H9 (cell line): ENCODE measurements at regions not wholly inside any gene's neighbourhood (a gene's known extent, or its start where the extent isn't known, plus 50 kb on each side); places are given as distances from the start of the nearest gene placed in this dataset.

ENCODE experiments used
- DNase-seq: peaks from one replicate; pipeline ENCODE4 v3.0.0-alpha.2; 2017
- H2AFZ ChIP-seq: one replicate; pipeline ENCODE4 v1.6.1; 2013; ENCODE audit warnings: mild to moderate bottlenecking, low read length, control low read depth, moderate library complexity
- H2AK5ac ChIP-seq: 2 replicates; pipeline ENCODE4 v1.6.1; 2013; ENCODE audit warnings: low read length, control low read depth, mixed read lengths; ENCODE audit not compliant: insufficient read length
- H2BK120ac ChIP-seq: one replicate; pipeline ENCODE4 v1.6.1; 2013; ENCODE audit warnings: low read depth, mild to moderate bottlenecking, low read length, control low read depth, inconsistent platforms; ENCODE audit not compliant: poor library complexity, severe bottlenecking
- H2BK12ac ChIP-seq: 2 replicates; pipeline ENCODE4 v1.6.1; 2013; ENCODE audit warnings: low read length, control low read depth, mixed read lengths, low read depth; ENCODE audit not compliant: insufficient read length
- H2BK15ac ChIP-seq: 2 replicates; pipeline ENCODE4 v1.6.1; 2013; ENCODE audit warnings: low read depth, low read length, control low read depth
- H2BK20ac ChIP-seq: one replicate; pipeline ENCODE4 v1.6.1; 2013; ENCODE audit warnings: low read depth, mild to moderate bottlenecking, low read length, control low read depth, inconsistent platforms; ENCODE audit not compliant: poor library complexity, severe bottlenecking
- H2BK5ac ChIP-seq: 2 replicates; pipeline ENCODE4 v1.6.1; 2013; ENCODE audit warnings: low read length, control low read depth, mixed read lengths; ENCODE audit not compliant: insufficient read length
- H3K14ac ChIP-seq: 2 replicates; pipeline ENCODE4 v1.6.1; 2013; ENCODE audit warnings: low read length, control low read depth; ENCODE audit not compliant: insufficient read depth
- H3K18ac ChIP-seq: 2 replicates; pipeline ENCODE4 v1.6.1; 2013; ENCODE audit warnings: low read depth, mild to moderate bottlenecking, mixed read lengths, low read length, control low read depth; ENCODE audit not compliant: insufficient read length
- H3K23ac ChIP-seq: 2 replicates; pipeline ENCODE4 v1.6.1; 2013; ENCODE audit warnings: low read length, control low read depth, mixed read lengths, low read depth; ENCODE audit not compliant: insufficient read length
- H3K23me2 ChIP-seq: 2 replicates; pipeline ENCODE4 v1.6.1; 2013; ENCODE audit warnings: low read depth, mild to moderate bottlenecking, mixed read lengths, low read length, control low read depth; ENCODE audit not compliant: insufficient read length, poor library complexity, severe bottlenecking
- H3K27ac ChIP-seq: 2 replicates; pipeline ENCODE4 v1.5.1; 2013; ENCODE audit warnings: low read length, control low read depth, mixed read lengths, low read depth; ENCODE audit not compliant: insufficient read length
- H3K27me3 ChIP-seq: 2 replicates; pipeline ENCODE4 v1.6.1; 2013; ENCODE audit warnings: low read length, control low read depth, inconsistent platforms; ENCODE audit not compliant: insufficient read depth
- H3K4ac ChIP-seq: 2 replicates; pipeline ENCODE4 v1.6.1; 2013; ENCODE audit warnings: low read depth, mild to moderate bottlenecking, control low read depth, inconsistent platforms, low read length, moderate library complexity
- H3K4me1 ChIP-seq: 2 replicates; pipeline ENCODE4 v1.6.1; 2013; ENCODE audit warnings: low read length, control low read depth, inconsistent platforms; ENCODE audit not compliant: insufficient read depth
- H3K4me2 ChIP-seq: 2 replicates; pipeline ENCODE4 v1.6.1; 2013; ENCODE audit warnings: low read length, control low read depth, mixed read lengths; ENCODE audit not compliant: insufficient read length, insufficient read depth
- H3K56ac ChIP-seq: 2 replicates; pipeline ENCODE4 v1.6.1; 2013; ENCODE audit warnings: low read depth, mild to moderate bottlenecking, mixed read lengths, low read length, control low read depth; ENCODE audit not compliant: insufficient read length
- H3K79me1 ChIP-seq: 2 replicates; pipeline ENCODE4 v1.6.1; 2013; ENCODE audit warnings: low read depth, mild to moderate bottlenecking, moderate library complexity, low read length, control low read depth, inconsistent platforms; ENCODE audit not compliant: insufficient read depth, poor library complexity, severe bottlenecking
- H3K79me2 ChIP-seq: 2 replicates; pipeline ENCODE4 v1.6.1; 2013; ENCODE audit warnings: low read length, control low read depth, inconsistent platforms; ENCODE audit not compliant: insufficient read depth
- H3K9ac ChIP-seq: 2 replicates; pipeline ENCODE4 v1.6.1; 2013; ENCODE audit warnings: low read length, control low read depth, mixed read lengths; ENCODE audit not compliant: insufficient read length; ENCODE audit errors: extremely low read depth
- H3K9me3 ChIP-seq: one replicate; pipeline ENCODE4 v1.6.1; 2013; ENCODE audit warnings: low read depth, low read length, inconsistent platforms; ENCODE audit not compliant: control insufficient read depth
- H3T11ph ChIP-seq: one replicate; pipeline ENCODE4 v1.6.1; 2013; ENCODE audit warnings: mild to moderate bottlenecking, low read length, control low read depth, inconsistent platforms
- H4K20me1 ChIP-seq: one replicate; pipeline ENCODE4 v1.6.1; 2013; ENCODE audit not compliant: control insufficient read depth, insufficient read length, insufficient read depth
- H4K5ac ChIP-seq: 2 replicates; pipeline ENCODE4 v1.6.1; 2013; ENCODE audit warnings: low read depth, mild to moderate bottlenecking, mixed read lengths, low read length, control low read depth; ENCODE audit not compliant: insufficient read length
- H4K8ac ChIP-seq: replicated peaks from 2 replicates; pipeline ENCODE4 v1.6.1; 2013; ENCODE audit warnings: low read length, control low read depth, mixed read lengths, low read depth; ENCODE audit not compliant: insufficient read length
- H4K91ac ChIP-seq: 2 replicates; pipeline ENCODE4 v1.6.1; 2013; ENCODE audit warnings: low read depth, mild to moderate bottlenecking, moderate library complexity, mixed read lengths, low read length, control low read depth; ENCODE audit not compliant: insufficient read length
- H3K27ac Mint-ChIP-seq, 3 experiments: 2 replicates in 2 of 3; 3 replicates in 1 of 3; pipeline ENCODE4 v1.8.0; 2020 to 2021; ENCODE audit warnings: mixed read lengths in 3 of 3, mild to moderate bottlenecking in 1 of 3, moderate library complexity in 1 of 3
- H3K27me3 Mint-ChIP-seq: 2 replicates; pipeline ENCODE4 v1.8.0; 2021; ENCODE audit warnings: low read depth, mild to moderate bottlenecking, moderate library complexity, mixed read lengths
- H3K36me3 Mint-ChIP-seq, 3 experiments: 2 replicates in 2 of 3; 3 replicates in 1 of 3; pipeline ENCODE4 v1.8.0; 2020 to 2021; ENCODE audit warnings: low read depth in 3 of 3, mixed read lengths in 3 of 3; ENCODE audit not compliant: insufficient read depth in 1 of 3
- H3K4me1 Mint-ChIP-seq, 2 experiments: 2 replicates each; pipeline ENCODE4 v1.8.0; 2020; ENCODE audit warnings: mixed read lengths in 2 of 2
- H3K4me3 Mint-ChIP-seq, 2 experiments: 2 replicates in 1 of 2; 3 replicates in 1 of 2; pipeline ENCODE4 v1.8.0; 2020 to 2021; ENCODE audit warnings: mild to moderate bottlenecking in 2 of 2, mixed read lengths in 2 of 2, moderate library complexity in 1 of 2
- H3K9me3 Mint-ChIP-seq, 2 experiments: 2 replicates in 1 of 2; 3 replicates in 1 of 2; pipeline ENCODE4 v1.8.0; 2020; ENCODE audit warnings: mild to moderate bottlenecking in 2 of 2, mixed read lengths in 2 of 2, moderate library complexity in 1 of 2
- WGBS: extraction: QIAGEN DNeasy Blood & Tissue Kit; methylation state at CpG from one replicate; pipeline ENCODE4 v1.1.7; 2013; ENCODE audit warnings: missing lambda C conversion rate, low lambda C conversion rate, mixed read lengths; ENCODE audit not compliant: insufficient read length; ENCODE audit errors: extremely low coverage; 5-methylcytosine and 5-hydroxymethylcytosine counted together
- TF ChIP-seq, protein P1 (sequence below): fragments of 200-600 bp; sonication (generic); conservative IDR thresholded peaks from 3 replicates; pipeline ENCODE4 v1.8.0; 2021; ENCODE audit warnings: antibody characterized with exemption, mild to moderate bottlenecking

DNA sequence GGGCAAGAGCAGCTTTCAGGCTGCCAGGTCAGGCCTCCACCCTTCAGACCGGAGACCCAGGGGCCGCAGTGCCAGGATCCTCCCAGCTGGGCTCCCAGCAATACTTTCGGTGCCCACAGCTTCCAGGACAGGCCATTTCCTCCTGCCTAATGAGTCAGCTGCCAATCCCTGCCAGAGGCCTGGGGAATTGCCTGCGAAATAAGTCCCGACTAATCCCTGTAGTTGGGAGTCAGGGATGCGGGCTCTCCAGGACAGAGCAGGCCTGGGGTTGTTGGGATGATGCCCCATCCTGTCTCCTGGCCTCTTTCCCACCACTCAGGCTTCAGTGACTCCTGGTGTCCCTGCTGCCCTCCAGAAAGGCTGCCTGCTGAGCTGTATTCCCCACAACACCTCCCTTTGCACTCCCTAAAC is 143.5 kb upstream of the UNC5B start:
- Histone ChIP-seq H3K4ac (no peak overlapping the region), H4K20me1 (no peaks in the 10 kb centered on the region), H4K8ac (no peak overlapping the region), H2BK20ac (no peak overlapping the region), H3K56ac (no peak overlapping the region), H4K5ac (no peak overlapping the region), H3K27me3 (no peaks in the 10 kb centered on the region), H3K9ac (no peak overlapping the region), H3K79me1 (no peaks in the 10 kb centered on the region), H3K4me1 (no peaks in the 10 kb centered on the region), H3K9me3 (no peaks in the 10 kb centered on the region), H2BK120ac (no peak overlapping the region), H3K14ac (no peak overlapping the region; the same call in 1 of the 2 replicates), H2AK5ac (no peak overlapping the region), H2AFZ (no peak overlapping the region), H4K91ac (no peak overlapping the region), H3K27ac (no peak overlapping the region), H3K4me2 (no peak overlapping the region), H2BK12ac (no peak overlapping the region), H3K23ac (no peak overlapping the region), H3K23me2 (no peaks in the 10 kb centered on the region), H2BK15ac (no peak overlapping the region), H3K18ac (no peak overlapping the region), H3T11ph (no peak overlapping the region), H2BK5ac (no peak overlapping the region), H3K79me2 (no peaks in the 10 kb centered on the region)
- no peak overlapping the region for H3K27ac Mint-ChIP-seq
- H3K4me1 Mint-ChIP-seq = peaks cover under 1 to 18% of the 10 kb centered on the region in 2 experiments; a peak in 3 of 4 replicates
- no CpG with 5 or more reads among the region's 6 CpGs for WGBS
- TF ChIP-seq, protein P1, sequence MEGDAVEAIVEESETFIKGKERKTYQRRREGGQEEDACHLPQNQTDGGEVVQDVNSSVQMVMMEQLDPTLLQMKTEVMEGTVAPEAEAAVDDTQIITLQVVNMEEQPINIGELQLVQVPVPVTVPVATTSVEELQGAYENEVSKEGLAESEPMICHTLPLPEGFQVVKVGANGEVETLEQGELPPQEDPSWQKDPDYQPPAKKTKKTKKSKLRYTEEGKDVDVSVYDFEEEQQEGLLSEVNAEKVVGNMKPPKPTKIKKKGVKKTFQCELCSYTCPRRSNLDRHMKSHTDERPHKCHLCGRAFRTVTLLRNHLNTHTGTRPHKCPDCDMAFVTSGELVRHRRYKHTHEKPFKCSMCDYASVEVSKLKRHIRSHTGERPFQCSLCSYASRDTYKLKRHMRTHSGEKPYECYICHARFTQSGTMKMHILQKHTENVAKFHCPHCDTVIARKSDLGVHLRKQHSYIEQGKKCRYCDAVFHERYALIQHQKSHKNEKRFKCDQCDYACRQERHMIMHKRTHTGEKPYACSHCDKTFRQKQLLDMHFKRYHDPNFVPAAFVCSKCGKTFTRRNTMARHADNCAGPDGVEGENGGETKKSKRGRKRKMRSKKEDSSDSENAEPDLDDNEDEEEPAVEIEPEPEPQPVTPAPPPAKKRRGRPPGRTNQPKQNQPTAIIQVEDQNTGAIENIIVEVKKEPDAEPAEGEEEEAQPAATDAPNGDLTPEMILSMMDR = no peak
- no peak overlapping the region for H3K4me3 Mint-ChIP-seq
- peaks cover 12% of the 10 kb centered on the region for H3K27me3 Mint-ChIP-seq
- no peak for DNase-seq
- H3K9me3 Mint-ChIP-seq = no peaks in the 10 kb centered on the region
- no peaks in the 10 kb centered on the region; a peak in 1 of 7 replicates for H3K36me3 Mint-ChIP-seq
